DMS 273 treated with DMSO at 0.1 percent for 48 hours (cell line): ENCODE measurements at regions not wholly inside any gene's neighbourhood (a gene's known extent, or its start where the extent isn't known, plus 50 kb on each side); places are given as distances from the start of the nearest gene placed in this dataset.
"Not testable (repeated sequence)": the region's sequence is repeated elsewhere in the genome, so short reads cannot be mapped to it uniquely, and the experiment has no call there.

ENCODE experiments used
- DNase-seq: peaks from one replicate; lab custom pipeline; 2025; lab: John Stamatoyannopoulos, UW

DNA sequence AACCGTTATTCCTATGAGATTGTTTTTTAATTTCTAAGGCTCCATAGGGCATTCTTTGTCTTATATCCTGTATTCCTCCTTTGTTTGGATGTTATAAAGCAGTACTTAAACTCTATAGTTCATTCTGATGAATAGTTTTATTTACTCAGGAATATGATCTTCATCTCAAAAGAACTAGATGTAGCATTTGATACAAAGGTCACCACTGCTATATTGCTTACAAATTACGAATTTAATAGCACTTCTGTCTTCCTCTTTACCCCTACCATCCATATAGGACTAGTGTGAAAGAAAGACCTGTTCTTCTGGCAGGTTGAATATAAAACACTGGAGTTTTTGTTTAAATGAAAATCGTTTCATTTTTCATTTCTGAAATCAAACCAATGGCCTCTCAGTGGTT lies 468.1 kb upstream of the CXADR start:
- DNase-seq: no peak

DNA sequence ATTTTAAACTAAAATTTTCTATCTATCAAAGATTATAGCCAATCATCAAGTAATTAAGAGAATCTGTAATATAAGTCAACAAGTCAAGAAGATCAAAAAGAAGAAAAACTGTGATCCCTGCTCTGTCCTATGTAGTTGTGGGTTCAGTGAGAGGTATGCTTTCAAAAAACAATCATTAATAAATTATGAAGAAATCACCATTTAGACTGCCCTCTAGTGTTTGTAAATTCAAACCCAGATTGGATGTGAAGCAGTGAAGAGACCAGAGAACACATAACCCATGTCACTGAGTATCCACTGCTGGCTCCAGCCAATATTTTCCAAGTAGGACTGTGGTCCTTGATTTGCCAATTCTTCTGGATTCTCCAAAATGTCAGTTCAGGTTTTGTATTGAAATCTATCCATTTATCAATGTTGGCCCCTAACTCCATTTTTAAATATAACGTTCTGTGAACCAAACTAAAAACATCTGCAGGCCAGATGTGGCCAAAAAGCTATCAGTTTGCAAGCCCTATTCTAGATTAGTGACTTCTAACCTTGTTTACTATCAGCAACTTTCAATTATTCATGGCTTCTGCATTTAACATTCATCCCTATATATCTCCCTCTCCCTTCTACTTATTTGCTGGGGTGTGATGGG lies 467.5 kb upstream of the CXADR start:
- DNase-seq: no peak

DNA sequence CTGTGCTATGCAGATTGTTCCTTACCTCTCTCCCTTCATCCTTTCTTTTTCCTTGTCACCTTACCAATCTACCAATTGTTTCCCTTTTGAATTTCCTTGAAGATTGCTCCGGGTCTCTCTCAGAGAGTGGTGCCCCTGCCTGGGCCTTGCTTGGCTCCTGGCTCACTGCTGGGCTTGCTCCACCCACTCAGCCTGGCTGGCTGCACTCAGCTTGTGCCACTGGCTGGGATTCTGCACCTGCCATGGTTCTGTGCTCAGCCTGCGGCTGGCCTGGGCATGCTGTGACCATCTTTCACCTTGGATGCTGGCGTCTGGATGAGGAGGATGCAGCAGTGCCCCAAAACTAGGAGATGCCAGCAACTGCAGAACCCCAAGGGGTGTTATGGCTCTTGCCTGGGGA lies 463.9 kb upstream of the CXADR start:
- no peak for DNase-seq

DNA sequence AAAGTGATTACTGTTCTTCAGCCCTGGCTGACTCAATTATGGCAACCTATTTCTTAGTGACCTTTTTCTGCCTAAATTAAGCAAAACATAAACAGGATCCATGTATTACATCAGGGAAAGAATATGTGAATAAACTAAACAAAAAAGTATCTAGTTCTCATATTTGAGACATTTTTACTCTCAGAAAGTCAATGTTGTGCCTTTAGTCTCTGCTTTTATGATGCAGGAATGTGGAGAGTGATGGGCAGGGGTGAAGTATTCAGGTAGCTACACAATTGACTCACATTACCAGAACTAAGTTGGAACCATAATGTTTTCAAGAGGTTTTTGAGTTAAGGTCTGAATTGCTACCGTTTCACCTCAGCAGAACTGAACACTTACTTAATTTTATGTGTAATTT lies 462.7 kb upstream of the CXADR start:
- no peak for DNase-seq

DNA sequence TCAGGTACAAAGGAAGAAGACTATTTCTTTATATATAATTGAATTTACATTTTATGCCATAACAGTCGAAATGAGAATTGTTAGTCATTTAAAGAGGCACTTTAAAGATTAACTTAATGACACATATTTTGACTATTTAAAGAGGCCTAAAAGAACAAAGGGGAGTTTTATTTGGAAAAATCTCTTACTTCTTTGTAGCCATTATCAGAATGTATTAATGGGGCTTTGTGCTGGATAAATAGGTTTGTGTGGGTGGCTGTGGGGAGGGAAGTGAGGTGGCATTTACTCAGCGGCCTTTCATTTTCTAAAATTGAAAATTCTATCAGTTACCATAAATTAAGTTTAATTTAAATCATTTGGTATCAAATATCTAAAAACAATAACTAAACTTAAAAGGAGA lies 462.2 kb upstream of the CXADR start:
- no peak for DNase-seq

DNA sequence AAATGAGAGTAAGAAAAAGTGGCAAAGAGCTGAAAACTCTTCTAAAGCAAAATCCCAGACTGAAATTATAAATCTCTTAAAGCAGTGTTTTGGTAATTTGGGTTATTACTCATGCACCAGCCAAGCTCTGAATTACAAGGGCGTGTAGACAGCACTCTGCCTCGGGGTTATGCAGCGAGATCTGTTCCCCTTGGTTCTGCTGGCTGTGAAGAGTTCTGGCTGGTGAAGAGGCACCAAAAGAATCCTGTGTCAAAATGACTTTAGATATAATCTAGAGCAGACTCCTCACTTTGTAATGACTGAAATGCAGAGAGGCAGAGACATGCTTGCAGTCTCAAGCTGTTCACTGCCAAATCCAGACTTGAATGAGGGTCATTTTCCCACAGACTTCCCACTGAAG lies 461.8 kb upstream of the CXADR start:
- DNase-seq: no peak

DNA sequence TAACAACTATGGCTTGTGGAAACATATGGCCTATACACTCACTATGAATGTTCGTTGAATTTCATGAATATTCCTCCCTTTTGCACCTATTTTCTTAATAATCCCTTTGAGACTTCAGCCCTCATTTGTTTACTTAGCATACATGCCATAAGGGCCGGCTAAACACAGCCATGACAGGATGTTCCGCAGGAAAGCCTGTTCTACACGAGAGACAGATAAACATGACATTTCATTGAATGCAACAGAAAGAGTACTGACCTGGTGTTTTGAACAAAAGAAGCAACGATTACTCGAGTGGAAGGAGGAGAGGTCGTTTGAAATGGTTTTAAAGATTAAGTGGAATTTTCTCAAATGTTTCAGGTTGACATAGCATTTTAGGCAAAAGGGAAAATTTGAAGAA lies 459.5 kb upstream of the CXADR start:
- no peak for DNase-seq

DNA sequence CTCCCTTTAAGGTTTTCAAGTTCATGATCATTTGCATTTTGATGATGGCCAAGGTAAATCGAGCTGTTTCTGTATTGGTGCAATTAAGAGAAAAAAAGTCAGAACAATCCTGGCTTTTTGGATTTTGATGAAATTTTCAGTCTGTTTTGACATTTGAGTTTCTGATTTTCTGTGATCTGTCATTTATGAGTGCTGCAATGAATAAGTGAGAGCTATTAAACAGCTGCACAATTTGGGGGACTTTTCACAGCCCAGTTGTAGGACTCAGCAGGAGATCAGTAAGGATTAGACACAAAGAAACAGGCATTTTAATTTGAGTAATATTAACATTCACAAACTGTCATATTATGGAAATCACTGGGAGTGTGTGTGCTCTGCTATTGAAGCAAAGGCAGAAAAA lies 452.9 kb upstream of the CXADR start:
- DNase-seq: no peak

DNA sequence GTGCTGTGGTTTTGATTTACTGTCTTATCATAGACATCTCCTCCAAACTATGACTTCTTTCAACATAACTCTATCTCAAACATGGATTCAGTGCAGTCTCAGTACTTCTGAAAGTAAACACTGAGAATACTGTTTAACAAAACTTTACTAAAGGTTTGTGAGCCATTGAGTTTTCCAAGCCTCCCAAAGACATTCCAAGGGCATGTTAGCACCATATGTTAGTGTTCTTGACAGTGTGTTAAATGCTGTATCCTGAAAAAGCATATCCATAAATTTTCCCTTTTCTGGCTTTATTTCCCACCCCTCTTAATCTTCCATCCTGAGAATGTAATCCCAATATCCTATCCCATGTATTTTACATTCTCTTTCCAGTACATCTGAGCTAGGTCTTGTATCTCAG lies 446.8 kb upstream of the CXADR start:
- no peak for DNase-seq

DNA sequence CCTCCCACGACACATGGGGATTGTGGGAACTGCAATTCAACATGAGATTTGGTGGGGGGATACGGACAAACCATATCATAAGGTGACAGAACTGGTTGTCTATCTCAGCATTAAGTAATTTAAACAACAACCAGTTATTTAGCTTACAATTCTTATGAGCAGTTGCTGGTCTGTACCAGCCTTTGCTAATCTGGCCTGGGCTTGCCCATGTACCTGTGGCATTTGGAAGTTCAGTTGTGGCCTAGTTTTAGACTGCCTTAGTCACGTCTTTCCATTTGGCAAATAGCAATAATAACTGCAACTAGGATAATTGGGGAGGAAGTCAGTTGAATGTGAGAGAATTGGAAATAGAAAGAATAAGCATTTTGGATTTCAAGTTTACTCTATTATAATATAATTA lies 441.8 kb upstream of the CXADR start:
- DNase-seq: no peak

DNA sequence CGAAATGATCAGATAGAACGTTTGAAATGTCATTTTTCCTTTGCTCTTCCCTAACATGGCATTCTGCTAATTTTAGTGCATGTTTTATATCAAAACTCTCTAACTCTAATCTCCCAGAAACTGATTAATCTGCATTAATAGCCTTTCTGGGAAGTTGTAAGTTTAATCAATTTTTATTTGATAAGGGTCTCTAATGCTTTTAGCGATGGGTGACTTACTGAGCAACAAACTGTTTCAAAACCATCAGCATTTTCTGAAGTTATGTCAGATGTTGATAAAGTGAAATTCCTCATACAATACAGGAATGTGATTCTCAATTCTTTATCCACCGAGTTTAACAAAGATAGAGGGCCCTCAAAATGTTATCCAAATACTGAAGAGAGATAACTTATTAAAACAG lies 431.6 kb upstream of the CXADR start:
- no peak for DNase-seq

DNA sequence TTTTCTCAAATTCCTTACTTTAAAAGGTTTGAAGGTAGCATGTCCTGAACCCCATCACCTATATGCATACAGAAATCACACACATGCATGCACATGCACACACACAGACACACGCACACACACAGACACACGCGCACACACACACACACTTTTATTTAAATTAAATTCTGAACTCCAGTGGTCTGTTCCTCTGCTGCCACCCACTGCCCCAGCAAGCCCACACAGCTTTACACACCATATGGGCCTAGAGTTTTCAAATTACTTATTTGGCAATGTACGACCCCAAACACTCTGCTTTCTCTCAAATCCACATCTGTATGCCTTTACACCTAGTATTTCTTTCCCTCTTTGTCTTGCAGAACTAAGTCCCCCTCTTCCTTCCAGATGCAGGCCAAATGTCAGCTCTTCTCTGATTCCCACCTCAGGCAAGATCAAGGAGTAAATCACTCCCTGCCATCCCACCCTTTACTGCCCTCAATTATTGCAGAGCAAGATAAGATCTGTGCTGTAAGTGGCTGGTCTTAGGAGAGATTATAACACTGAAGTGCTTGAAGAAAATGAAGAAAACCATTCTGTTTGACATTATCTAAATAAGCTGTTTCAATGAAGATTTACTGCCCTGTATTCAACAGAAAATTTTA lies 429.9 kb upstream of the CXADR start:
- DNase-seq: no peak

DNA sequence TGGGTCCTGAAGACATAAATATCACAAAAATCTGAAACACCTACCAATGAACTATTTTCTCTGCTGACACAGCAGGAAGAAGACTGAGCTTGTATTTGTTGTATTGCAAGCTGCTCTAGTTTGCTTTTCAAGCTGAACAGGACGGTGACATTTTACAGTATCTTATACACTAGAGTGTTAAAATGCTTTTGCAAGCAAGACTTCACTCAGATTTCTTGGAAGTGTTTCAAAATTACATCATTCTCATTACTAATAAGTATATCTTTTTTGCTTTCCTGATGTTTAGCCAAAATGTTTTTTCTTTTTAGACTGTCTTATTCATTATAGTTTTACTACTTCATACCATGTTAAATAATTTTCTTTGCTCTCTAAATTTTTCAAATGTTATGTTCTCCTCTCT lies 427.1 kb upstream of the CXADR start:
- DNase-seq: no peak

DNA sequence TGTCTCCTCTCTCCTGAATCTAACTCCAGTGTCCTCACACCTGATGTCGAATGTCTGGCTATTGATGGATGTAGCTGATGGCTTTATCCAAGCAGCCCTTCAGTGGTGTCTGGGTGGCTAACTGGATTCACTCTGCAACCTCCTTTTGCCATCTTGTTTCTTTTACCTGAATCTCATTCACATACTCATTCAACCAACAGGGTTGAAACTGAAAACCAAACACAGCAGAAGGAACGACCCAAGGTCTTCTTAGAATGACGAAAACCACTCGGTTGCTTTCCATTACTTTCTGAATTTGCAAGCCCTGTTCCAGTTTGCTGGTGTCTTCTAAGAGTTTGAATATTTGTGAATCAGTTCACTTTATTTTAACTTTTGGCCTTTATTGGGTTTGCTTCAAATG lies 424.3 kb upstream of the CXADR start:
- no peak for DNase-seq

DNA sequence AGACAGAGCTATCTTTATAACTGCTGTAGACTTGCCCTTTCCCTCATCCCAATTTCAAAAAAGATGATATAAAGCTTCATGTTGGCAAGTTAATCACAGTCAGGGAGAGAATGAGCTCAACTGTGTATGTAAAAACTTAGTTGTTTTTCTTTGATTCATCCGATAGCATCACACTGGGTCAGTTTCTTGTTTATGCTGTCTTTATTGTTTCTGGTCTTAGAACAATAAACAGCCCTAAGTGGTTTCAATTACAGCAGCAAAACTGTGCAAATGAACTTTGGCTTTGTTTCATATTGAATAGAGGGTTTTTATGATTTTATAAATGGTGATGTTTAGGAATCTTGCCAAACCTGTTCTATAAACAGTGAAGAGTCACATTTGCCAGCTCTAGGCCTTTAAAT lies 423.8 kb upstream of the CXADR start:
- DNase-seq: no peak

DNA sequence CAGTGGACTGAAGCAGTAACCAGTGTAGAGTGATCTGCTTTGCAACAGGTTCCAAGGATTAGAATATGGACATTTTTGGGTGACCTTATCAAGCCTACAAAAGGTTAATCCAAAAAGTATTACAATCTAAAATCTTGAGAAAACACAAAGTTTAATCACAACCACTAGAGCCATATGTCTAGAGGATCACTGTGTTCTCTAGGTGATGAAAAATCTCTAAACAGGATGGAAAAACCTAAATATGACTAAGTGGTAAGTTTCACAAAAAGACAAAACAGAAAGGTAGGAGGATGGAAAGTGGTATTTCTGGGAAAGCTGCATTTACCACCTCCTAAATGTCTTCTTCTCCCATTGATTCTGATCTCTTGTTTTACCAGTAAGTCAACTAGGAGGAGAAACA lies 411.1 kb upstream of the CXADR start:
- DNase-seq: no peak

DNA sequence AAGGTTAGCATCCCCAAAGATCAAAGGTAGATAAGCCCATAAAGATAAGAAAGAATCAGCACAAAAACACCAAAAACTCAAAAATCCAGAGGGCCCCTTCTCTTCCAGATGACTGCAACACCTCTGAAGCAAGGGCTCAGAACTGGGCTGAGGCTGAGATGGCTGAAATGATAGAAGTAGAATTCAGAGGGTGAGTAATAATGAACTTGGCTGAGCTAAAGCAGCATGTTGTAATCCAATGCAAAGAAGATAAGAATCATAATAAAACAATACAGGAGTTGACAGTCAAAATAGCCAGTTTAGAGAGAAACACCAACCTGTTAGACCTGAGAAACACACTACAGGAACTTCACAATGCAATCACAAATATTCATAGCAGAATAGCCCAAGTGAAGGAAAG lies 406.9 kb upstream of the CXADR start:
- no peak for DNase-seq

DNA sequence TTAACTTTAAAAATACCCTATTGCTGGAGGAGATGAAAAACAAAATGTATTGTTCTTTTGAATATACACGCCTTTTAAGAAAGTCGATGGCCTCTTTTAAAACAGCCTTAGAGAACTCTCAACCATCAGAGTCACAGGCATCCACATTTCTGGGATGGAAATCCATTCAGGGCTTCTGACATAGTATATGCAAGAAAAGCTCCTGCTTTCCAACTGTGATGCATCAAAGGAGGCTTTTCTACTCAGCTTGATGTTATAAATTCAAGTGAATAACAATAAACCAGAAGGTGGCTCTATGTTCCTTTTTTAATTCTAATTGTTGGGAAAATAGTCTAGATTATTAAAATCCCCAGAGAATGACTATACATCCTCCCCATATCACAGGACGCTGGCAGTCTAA lies 398.8 kb upstream of the CXADR start:
- no peak for DNase-seq

DNA sequence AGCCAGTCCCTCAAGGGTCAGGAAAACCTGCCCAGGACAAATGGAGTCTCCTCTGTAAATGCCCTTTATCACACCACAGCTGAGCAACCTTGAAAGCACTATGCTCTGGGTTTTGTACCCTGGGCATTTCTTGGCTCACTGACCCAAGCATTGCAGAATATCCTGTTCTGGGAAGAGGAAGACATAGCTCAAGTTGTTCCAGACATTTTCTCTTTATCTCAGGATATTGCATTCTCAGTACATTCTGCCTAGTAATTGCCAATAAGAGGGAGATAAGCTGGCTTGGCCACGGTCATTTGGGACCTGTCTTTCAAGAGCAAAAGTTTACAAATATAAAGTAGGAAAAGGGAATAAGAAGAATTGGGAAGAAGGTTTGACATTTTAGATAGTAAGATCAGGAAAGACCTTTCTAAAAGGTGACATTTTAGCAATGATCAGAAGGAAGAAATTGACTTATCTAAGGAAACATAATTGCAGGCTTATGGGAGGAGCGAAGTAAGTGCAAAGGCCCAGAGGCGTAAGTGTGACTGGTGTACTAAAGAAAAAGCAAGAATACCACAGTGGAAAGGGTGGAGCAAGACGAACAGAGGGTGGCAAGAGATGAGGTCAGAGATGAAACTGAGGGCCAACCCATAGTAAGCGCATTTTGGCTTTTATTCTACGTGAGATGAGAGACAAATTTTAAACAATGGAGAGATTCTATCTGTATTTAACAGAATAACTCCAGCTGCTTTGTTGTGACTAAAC lies 394.0 kb upstream of the CXADR start:
- no peak for DNase-seq

DNA sequence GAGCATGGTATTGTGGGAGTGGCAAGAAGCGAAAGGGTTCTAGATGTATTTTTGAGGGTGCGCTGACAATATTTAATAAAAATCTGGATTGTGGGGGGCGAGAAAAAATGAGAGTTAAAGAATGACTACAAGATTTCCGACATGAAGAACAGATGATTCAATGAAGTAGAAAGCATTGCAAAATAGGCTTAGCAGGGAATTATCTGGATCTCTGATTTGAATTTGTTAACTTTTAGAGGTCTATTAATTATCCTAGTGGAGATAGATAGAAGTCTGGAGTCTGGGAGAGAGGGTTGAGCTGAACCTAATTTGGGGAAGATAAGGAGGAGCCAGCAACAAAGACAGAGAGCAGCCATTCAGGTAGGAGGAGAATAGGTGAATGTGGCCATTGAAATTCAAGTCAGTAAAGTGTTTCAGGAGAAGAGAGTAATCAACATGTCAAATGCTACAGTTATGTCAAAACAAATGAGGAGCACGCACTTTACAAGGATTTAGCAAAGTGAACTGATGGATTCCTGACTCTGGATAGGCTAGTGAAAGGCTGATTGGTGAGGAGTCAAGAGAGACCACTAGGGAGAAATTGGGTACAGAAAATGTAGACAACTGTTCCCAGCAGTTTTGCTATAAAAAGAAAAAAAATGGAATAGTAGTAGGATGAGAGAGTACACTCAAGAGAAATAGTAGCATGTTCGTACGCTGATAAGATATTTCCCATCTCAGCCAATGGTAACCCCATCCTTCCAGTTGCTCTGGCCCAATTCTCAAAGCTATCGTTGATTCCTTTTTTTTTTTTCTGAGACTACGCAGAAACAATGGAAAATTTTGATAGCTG lies 393.2 kb upstream of the CXADR start:
- no peak for DNase-seq

DNA sequence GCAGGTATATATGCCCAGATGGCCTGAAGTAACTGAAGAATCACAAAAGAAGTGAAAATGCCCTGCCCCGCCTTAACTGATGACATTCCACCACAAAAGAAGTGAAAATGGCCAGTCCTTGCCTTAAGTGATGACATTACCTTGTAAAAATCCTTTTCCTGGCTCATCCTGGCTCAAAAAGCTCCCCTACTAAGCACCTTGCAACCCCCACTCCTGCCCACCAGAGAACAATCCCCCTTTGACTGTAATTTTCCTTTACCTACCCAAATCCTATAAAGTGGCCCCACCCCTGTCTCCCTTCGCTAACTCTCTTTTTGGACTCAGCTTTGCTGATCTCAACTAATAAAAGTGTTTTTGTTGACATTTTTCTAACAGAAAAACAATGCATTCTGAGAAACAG lies 385.4 kb upstream of the CXADR start:
- not testable (repeated sequence) for DNase-seq

DNA sequence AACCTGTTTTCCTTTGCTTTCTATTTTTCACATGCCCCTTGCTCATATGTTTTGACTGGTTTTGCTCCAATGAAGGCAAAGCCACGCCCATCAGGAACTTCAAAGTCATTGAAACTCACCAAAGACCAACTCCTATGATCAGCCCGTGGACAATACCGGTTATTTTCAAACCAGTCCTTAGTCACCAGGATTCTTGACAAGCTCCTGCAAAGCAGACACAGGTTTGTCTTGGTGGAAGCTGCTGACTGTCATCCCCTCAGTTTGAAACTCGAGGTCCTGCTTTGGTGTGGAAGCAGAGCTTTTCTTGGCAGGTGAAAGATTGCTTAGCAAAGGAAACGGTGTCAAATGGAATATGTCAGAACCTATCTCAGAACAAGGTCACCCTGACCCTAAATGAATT lies 384.7 kb upstream of the CXADR start:
- DNase-seq: no peak

DNA sequence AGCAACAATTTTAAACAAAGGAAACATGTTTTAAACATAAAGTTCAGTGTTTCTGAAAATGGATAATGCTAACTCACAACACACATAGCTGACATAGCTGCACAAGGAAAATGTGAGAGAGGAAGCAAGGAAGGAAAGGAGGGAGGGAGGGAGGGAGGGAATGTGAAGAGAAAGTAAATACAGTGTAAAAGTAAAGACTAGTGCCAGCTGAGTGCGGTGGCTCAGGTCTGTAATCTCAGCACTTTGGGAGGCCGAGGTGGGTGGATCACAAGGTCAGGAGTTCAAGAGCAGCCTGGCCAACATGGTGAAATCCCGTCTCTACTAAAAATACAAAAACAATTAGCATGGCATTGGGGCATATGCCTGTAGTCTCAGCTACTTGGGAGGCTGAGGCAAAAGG lies 373.7 kb upstream of the CXADR start:
- not testable (repeated sequence) for DNase-seq
